ENCODE measurements at regions not wholly inside any gene's neighbourhood (a gene's known extent, or its start where the extent isn't known, plus 50 kb on each side); places are given as distances from the start of the nearest gene placed in this dataset.

DNA sequence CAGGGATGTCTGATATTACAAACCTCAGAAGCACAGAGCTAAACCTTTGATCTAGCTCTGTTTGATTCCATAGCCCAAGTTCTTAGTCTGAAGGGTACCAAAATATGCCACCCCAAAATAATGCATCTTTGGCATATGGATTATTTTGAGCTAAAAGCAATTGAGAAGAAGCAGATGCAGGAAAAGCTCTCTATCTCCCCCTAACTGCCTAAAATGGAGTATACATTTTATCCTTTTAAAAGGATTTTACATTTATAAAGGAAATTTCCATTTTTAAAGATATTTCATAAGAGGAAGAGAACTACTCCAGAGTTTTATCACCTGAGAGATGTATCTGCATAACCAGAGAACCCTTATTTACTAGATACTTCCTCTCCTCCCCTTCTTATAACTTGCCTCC, 158.7 kb downstream of the ZNF674 start:
- TF ChIP-seq, protein P1, sequence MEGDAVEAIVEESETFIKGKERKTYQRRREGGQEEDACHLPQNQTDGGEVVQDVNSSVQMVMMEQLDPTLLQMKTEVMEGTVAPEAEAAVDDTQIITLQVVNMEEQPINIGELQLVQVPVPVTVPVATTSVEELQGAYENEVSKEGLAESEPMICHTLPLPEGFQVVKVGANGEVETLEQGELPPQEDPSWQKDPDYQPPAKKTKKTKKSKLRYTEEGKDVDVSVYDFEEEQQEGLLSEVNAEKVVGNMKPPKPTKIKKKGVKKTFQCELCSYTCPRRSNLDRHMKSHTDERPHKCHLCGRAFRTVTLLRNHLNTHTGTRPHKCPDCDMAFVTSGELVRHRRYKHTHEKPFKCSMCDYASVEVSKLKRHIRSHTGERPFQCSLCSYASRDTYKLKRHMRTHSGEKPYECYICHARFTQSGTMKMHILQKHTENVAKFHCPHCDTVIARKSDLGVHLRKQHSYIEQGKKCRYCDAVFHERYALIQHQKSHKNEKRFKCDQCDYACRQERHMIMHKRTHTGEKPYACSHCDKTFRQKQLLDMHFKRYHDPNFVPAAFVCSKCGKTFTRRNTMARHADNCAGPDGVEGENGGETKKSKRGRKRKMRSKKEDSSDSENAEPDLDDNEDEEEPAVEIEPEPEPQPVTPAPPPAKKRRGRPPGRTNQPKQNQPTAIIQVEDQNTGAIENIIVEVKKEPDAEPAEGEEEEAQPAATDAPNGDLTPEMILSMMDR (conservative IDR thresholded peaks at IDR 0.05; ENCODE audit: low read depth): no peak
- no peak for DNase-seq (ENCODE audit: low spot score)
- no peak overlapping the region for H3K27ac ChIP-seq
- POLR2A ChIA-PET (ENCODE audit: low non-redundant PET): no interaction called here
- CTCF ChIA-PET: interaction anchor here (0.6 to 0.7 kb wide), 3 partner anchors 78 to 886 kb away, joined by 3 to 6 read pairs (median 4); no protein-coding TSS in a partner anchor

DNA sequence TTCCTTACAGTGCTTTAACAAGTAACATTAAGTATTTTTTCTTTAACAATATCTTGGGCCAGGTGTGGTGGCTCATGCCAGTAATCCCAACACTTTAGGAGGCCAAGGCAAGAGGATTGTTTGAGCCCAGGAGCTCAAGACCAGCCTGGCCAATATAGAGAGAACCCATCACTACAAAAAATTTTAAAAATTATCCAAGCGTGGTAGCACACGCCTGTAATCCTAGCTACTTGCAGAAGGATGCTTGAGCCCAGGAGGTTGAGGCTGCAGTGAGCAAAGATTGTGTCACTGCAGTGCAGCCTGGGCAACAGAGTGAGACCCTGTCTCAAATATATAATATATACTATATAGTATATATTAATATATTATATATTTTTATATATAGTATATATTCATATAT, 162.2 kb downstream of the ZNF674 start:
- H3K27ac ChIP-seq: no peak overlapping the region
- DNase-seq (ENCODE audit: low spot score): no peak
- TF ChIP-seq, protein P1 (conservative IDR thresholded peaks at IDR 0.05; ENCODE audit: low read depth): no peak
- ChIA-PET POLR2A (ENCODE audit: low non-redundant PET) (no interaction called here), CTCF (no interaction called here)

DNA sequence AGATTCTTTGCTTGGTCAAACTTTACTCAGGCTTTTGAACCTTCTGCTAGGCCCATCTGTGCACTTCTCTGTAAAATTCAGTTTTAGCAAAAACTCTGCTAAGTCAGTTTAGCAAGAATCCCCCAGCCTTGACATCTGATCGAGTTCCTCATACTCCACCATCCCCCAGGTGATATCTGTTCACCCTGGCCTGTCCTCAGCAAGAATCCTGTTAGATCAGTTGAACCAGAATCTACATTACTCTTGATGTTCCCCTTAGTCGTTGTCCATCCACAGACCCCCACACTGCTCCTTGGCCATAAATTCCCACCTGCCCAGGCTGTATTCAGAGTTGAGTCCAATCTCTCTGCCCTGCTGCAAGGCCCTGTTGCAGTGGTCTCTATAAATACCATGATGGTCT, 162.6 kb downstream of the ZNF674 start:
- POLR2A ChIA-PET (ENCODE audit: low non-redundant PET): no interaction called here
- DNase-seq (ENCODE audit: low spot score): no peak
- CTCF ChIA-PET: no interaction called here
- no peak overlapping the region for H3K27ac ChIP-seq
- TF ChIP-seq, protein P1 (conservative IDR thresholded peaks at IDR 0.05; ENCODE audit: low read depth): no peak

DNA sequence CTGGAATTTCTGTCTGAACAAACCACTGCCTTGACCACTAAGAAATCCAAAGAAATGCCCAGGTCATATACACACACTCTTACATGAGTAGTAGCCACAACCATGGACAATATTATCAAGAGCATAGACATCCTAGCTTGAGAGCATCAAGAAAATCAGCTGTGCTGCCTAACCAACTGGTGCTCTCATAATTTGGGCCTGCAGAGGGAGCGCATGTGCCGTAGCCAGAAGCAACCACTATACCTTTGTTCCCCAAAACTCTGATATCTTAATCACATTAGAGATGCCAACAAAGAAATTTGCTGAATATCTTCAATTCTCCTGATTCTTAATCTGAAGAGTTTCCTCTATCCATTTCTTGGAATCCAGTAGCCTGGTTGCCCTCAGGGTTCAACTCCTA, 163.6 kb downstream of the ZNF674 start:
- TF ChIP-seq, protein P1 (conservative IDR thresholded peaks at IDR 0.05; ENCODE audit: low read depth): no peak
- CTCF ChIA-PET: interaction anchor here (0.5 kb wide), 1 partner anchor 10 kb away, joined by 3 read pairs; no protein-coding TSS in a partner anchor
- no peak for DNase-seq (ENCODE audit: low spot score)
- H3K27ac ChIP-seq: no peak overlapping the region
- POLR2A ChIA-PET (ENCODE audit: low non-redundant PET): no interaction called here

DNA sequence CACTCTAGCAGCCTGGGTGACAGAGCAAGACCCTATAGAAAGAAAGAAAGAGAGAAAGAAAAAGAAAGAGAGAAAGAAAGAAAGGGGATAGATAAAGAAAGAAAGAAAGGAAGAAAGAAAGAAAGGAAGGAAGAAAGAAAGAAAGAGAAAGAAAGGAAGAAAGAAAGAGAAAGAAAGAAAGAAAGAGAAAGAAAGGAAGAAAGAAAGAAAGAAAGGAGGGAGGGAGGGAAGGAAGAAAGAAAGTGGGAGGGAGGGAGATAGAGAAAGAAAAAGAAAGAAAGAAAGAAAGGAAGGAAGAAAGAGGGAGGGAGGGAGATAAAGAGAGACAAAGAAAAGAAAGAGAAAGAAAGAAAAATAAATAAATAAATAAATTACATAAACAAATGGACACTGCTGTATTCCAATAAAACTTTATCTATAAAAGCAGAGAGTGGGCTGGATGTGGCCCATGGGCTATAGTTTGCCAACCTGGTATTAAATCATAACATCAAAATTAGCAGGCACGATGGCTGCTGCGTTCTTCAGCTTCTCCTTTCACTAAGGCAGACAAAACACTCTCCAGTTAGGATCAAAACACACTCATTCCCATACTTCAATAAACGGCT, 165.0 kb downstream of the ZNF674 start:
- DNase-seq (ENCODE audit: low spot score): no peak
- CTCF ChIA-PET: no interaction called here
- no peak overlapping the region for H3K27ac ChIP-seq
- POLR2A ChIA-PET (ENCODE audit: low non-redundant PET): no interaction called here
- TF ChIP-seq, protein P1 (conservative IDR thresholded peaks at IDR 0.05; ENCODE audit: low read depth): no peak

DNA sequence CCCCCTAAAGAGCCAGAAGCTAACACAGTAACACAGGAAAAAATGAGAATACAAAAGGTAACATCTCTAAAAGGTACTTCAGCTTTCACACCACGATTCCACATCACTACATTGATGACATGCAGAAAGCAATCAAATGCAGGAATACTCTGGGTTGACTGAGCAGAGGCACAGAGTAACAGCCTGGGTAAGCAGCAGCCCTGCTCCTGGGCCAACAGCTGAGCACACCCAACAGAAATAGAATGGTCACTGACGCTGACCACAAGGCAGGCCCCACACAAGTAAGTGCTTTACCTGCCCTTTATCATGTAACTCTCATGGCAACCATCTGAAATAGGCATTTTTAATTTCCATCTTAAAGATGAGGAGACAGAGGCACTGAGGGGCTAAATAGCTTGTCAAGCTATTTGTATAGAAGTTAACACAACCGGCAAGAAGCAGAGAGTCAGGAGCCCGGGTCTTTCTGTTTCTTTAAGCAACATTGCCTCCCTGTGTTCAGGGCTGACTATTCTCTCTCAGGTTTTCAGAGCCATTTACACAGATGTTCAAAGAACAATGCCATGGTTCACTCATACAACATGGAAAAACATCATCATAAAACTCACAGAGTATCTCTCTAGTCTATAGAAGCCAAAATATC, 168.9 kb downstream of the ZNF674 start:
- CTCF ChIA-PET: interaction anchor here (0.6 to 1.1 kb wide), 6 partner anchors 13 to 795 kb away, joined by 3 read pairs; no protein-coding TSS in a partner anchor
- no peak overlapping the region for H3K27ac ChIP-seq
- TF ChIP-seq, protein P1 (conservative IDR thresholded peaks at IDR 0.05; ENCODE audit: low read depth): no peak; the same call in 1 of the 2 replicates
- DNase-seq (ENCODE audit: low spot score): peak; percentile 50
- POLR2A ChIA-PET (ENCODE audit: low non-redundant PET): no interaction called here

Measured in RWPE1 (cell line).